ENCODE measurements at regions not wholly inside any gene's neighbourhood (a gene's known extent, or its start where the extent isn't known, plus 50 kb on each side); places are given as distances from the start of the nearest gene placed in this dataset.

DNA sequence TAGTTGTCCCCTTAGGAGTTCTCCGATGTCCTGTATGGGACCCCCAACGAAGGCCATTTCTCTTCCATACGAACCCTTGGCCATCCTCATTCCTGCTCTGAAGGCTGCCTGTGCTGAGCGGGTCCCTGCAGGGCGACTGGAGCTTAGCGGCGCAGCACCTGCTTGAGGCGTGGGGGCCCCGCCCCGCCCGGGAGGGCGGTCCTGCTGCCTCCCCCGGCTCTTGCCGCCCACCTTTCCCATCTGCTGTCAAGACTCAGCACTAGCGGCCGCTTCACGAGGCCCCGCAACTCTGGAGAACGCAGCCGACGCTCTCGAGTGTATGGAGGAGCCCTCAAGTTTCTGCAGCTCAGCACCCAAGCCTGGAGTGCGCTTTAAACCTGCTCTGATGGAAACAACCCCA, 197.7 kb downstream of the TRIML1 start:
- H3K4me1 Mint-ChIP-seq, result no peaks in the 10 kb centered on the region
- no peak overlapping the region for H3K4me3 Mint-ChIP-seq
- Histone ChIP-seq H3K4me3 (ENCODE audit: low read length) (no peak overlapping the region), H3K4me1 (ENCODE audit: control insufficient read depth, insufficient read depth, low read length) (no peaks in the 10 kb centered on the region), H3K9ac (ENCODE audit: extremely low read depth, low read length, poor library complexity, severe bottlenecking) (no peak overlapping the region), H3K9me3 (ENCODE audit: control insufficient read depth, low read length) (no peaks in the 10 kb centered on the region), H3K27me3 (ENCODE audit: control insufficient read depth, insufficient read depth, low read length, poor library complexity, severe bottlenecking) (no peaks in the 10 kb centered on the region), H3K36me3 (ENCODE audit: control insufficient read depth, insufficient read depth, low read length) (no peaks in the 10 kb centered on the region), H3K27ac (ENCODE audit: low read depth, low read length) (no peak overlapping the region)
- 95% methylated on average over 11 to 23 of the region's 23 CpGs for WGBS, 2 experiments (ENCODE audit: insufficient coverage in 1 of 2, insufficient read length in 1 of 2)
- H3K27ac Mint-ChIP-seq, result no peak overlapping the region
- H3K36me3 Mint-ChIP-seq (ENCODE audit: low read depth), result no peaks in the 10 kb centered on the region
- H3K27me3 Mint-ChIP-seq (ENCODE audit: insufficient read depth), result no peaks in the 10 kb centered on the region
- TF ChIP-seq, protein P1, sequence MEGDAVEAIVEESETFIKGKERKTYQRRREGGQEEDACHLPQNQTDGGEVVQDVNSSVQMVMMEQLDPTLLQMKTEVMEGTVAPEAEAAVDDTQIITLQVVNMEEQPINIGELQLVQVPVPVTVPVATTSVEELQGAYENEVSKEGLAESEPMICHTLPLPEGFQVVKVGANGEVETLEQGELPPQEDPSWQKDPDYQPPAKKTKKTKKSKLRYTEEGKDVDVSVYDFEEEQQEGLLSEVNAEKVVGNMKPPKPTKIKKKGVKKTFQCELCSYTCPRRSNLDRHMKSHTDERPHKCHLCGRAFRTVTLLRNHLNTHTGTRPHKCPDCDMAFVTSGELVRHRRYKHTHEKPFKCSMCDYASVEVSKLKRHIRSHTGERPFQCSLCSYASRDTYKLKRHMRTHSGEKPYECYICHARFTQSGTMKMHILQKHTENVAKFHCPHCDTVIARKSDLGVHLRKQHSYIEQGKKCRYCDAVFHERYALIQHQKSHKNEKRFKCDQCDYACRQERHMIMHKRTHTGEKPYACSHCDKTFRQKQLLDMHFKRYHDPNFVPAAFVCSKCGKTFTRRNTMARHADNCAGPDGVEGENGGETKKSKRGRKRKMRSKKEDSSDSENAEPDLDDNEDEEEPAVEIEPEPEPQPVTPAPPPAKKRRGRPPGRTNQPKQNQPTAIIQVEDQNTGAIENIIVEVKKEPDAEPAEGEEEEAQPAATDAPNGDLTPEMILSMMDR (conservative IDR thresholded peaks at IDR 0.05), result no peak
- no peak for DNase-seq
- H3K9me3 Mint-ChIP-seq, result peaks cover 3% of the 10 kb centered on the region

DNA sequence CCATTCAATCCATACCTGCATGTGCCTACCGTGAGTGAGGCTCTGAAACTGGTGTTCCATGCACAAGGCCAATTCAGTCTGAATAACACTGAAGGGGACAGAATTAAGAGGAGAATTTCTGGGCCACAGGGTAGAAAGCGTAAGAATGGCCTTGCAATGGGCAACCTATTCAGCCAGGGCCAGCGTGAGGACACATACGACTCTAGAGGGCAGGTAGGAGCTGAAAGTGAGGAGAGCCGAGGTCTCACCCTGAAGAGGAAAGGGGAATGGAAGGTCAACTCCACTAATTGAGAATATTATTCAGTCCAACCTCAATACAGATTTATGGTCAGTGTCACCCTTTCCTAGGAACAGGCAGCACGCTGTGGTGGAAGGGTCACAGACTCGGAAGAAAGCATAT, 202.2 kb downstream of the TRIML1 start:
- Mint-ChIP-seq H3K4me3 (no peak overlapping the region), H3K36me3 (ENCODE audit: low read depth) (no peaks in the 10 kb centered on the region), H3K27ac (no peak overlapping the region), H3K9me3 (peaks cover 2% of the 10 kb centered on the region), H3K4me1 (no peaks in the 10 kb centered on the region), H3K27me3 (ENCODE audit: insufficient read depth) (no peaks in the 10 kb centered on the region)
- DNase-seq, result no peak
- Histone ChIP-seq H3K9ac (ENCODE audit: extremely low read depth, low read length, poor library complexity, severe bottlenecking) (no peak overlapping the region), H3K9me3 (ENCODE audit: control insufficient read depth, low read length) (no peaks in the 10 kb centered on the region), H3K27ac (ENCODE audit: low read depth, low read length) (no peak overlapping the region), H3K36me3 (ENCODE audit: control insufficient read depth, insufficient read depth, low read length) (no peaks in the 10 kb centered on the region), H3K4me3 (ENCODE audit: low read length) (no peak overlapping the region), H3K27me3 (ENCODE audit: control insufficient read depth, insufficient read depth, low read length, poor library complexity, severe bottlenecking) (no peaks in the 10 kb centered on the region), H3K4me1 (ENCODE audit: control insufficient read depth, insufficient read depth, low read length) (no peaks in the 10 kb centered on the region)
- TF ChIP-seq, protein P1 (conservative IDR thresholded peaks at IDR 0.05), result peak; percentile 59
- 86 to 88% methylated on average over 7 of the region's 7 CpGs for WGBS, 2 experiments (ENCODE audit: insufficient coverage in 1 of 2, insufficient read length in 1 of 2)

DNA sequence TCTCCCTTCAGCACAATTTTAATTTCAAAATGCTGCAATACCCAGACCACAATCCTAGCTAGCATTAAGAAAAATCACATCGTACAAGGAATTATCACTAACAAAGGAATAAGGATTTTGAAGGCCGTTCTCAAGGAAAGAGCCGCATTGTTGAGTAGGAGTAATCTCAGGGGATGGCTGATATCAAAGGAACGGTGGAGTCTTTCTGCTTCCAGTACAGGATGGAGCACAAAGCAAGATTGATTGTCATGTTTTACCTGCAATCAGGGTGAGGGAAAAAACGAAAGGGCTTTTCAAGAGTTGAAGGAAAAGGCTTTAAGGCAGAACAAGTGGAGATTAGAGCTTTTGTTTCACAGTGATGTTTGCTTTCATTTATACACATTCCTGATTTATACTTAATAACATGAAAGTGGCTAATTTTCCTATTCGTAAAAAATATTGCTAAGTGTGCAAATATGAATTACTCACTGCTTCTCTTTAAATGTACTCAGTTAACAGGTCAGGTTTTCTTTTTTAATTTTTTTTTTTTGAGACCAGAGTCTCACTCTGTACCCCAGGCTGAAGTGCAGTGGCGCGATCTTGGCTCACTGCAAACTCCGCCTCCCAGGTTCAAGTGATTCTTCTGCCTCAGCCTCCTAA, 207.0 kb downstream of the TRIML1 start:
- H3K36me3 ChIP-seq (ENCODE audit: control insufficient read depth, insufficient read depth, low read length), result no peaks in the 10 kb centered on the region
- no peaks in the 10 kb centered on the region for H3K27me3 ChIP-seq (ENCODE audit: control insufficient read depth, insufficient read depth, low read length, poor library complexity, severe bottlenecking)
- no peaks in the 10 kb centered on the region for H3K4me1 Mint-ChIP-seq
- H3K4me3 ChIP-seq (ENCODE audit: low read length), result no peak overlapping the region
- DNase-seq, result no peak
- TF ChIP-seq, protein P1 (conservative IDR thresholded peaks at IDR 0.05), result no peak
- H3K9ac ChIP-seq (ENCODE audit: extremely low read depth, low read length, poor library complexity, severe bottlenecking), result no peak overlapping the region
- H3K9me3 ChIP-seq (ENCODE audit: control insufficient read depth, low read length), result no peaks in the 10 kb centered on the region
- no peaks in the 10 kb centered on the region for H3K36me3 Mint-ChIP-seq (ENCODE audit: low read depth)
- no peaks in the 10 kb centered on the region for H3K27me3 Mint-ChIP-seq (ENCODE audit: insufficient read depth)
- H3K9me3 Mint-ChIP-seq, result peaks cover 2% of the 10 kb centered on the region
- 92 to 93% methylated on average over 7 to 9 of the region's 9 CpGs for WGBS, 2 experiments (ENCODE audit: insufficient coverage in 1 of 2, insufficient read length in 1 of 2)
- no peak overlapping the region for H3K4me3 Mint-ChIP-seq
- no peak overlapping the region for H3K27ac ChIP-seq (ENCODE audit: low read depth, low read length)
- H3K27ac Mint-ChIP-seq, result no peak overlapping the region
- H3K4me1 ChIP-seq (ENCODE audit: control insufficient read depth, insufficient read depth, low read length), result no peaks in the 10 kb centered on the region

Measured in endodermal cell (in vitro differentiated cells).